H1 (cell line): ENCODE measurements at regions not wholly inside any gene's neighbourhood (a gene's known extent, or its start where the extent isn't known, plus 50 kb on each side); places are given as distances from the start of the nearest gene placed in this dataset.

ENCODE experiments used
- CBX5 ChIP-seq: fragments of 300-800, 300-1000 bp; sonication (generic); IDR thresholded peaks from 2 replicates; pipeline ENCODE4 v1.7.1; 2016; ENCODE audit warnings: antibody characterized with exemption, low read length, low read depth
- HDAC6 ChIP-seq: IDR thresholded peaks from one replicate; pipeline ENCODE4 v1.7.1; 2012; ENCODE audit warnings: low read depth, mild to moderate bottlenecking, inconsistent platforms, low read length, moderate library complexity
- PHF8 ChIP-seq: fragments of 200-600 bp; sonication (generic); conservative IDR thresholded peaks from 2 replicates; pipeline ENCODE4 v1.7.1; 2012; ENCODE audit warnings: low read depth, mild to moderate bottlenecking, inconsistent platforms, low read length, moderate library complexity
- RFX5 ChIP-seq: IDR thresholded peaks from 2 replicates; pipeline ENCODE4 v1.6.1; 2011; ENCODE audit warnings: low read depth, low read length, improper control_type of control experiment, borderline replicate concordance
- SP1 ChIP-seq: IDR thresholded peaks from 2 replicates; pipeline ENCODE4 v1.6.1; 2011; ENCODE audit warnings: low read depth, low read length
- SUZ12 ChIP-seq: fragments of 200-600 bp; sonication (generic); IDR thresholded peaks from 2 replicates; pipeline ENCODE4 v1.6.1; 2012; ENCODE audit warnings: mild to moderate bottlenecking, inconsistent platforms, low read length, moderate library complexity, mixed read lengths
- TF ChIP-seq, protein P1 (sequence below), 3 experiments: IDR thresholded peaks; 1 replicate in 2 of 3; 2 replicates in 1 of 3; pipeline versions ENCODE4 v1.5.1 to v1.6.1; 2011; ENCODE audit warnings: low read length in 3 of 3, mild to moderate bottlenecking in 3 of 3, inconsistent platforms in 2 of 3, low read depth in 1 of 3, moderate library complexity in 1 of 3; ENCODE audit not compliant: insufficient read depth in 1 of 3; ENCODE audit errors: control extremely low read depth in 1 of 3

DNA sequence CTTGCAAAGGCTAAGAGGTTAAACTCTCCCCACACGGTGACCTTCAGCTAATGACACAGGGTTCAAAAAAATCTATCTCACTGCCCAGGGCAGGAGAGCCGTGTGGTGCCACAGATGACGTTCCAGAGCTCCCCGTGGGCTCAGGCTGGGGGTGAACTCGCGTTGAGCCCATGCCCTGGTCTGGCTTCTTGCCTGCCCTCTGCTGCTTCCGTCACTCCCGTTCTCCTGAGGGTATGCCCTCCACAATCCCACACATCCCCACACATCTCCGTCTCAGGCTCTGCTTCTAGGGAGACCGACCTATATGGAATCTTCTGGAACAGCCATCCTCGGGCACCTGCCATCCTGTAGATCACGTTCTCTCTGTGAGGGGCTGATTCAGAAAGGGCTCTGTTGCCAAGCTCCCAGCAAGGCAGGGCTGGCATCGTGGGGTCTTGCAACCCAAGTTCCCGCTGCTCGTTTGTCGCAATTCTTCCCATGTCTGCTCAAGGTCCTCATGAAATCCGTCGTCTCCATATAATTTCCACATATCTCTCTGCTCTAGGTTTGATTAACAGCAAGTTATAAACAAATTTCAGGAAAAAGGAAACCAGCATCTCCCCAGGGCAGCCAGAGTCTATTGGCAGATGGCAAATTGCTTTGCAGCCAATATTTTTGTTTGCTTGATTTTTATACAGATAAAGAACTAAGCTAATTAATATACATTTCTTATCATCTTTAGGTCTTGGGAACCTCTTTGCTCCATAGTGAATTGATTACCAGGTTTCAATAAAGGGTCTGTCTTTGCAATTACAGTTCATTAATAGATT is 278.2 kb downstream of the PTPRU start:
- TF ChIP-seq, protein P1, sequence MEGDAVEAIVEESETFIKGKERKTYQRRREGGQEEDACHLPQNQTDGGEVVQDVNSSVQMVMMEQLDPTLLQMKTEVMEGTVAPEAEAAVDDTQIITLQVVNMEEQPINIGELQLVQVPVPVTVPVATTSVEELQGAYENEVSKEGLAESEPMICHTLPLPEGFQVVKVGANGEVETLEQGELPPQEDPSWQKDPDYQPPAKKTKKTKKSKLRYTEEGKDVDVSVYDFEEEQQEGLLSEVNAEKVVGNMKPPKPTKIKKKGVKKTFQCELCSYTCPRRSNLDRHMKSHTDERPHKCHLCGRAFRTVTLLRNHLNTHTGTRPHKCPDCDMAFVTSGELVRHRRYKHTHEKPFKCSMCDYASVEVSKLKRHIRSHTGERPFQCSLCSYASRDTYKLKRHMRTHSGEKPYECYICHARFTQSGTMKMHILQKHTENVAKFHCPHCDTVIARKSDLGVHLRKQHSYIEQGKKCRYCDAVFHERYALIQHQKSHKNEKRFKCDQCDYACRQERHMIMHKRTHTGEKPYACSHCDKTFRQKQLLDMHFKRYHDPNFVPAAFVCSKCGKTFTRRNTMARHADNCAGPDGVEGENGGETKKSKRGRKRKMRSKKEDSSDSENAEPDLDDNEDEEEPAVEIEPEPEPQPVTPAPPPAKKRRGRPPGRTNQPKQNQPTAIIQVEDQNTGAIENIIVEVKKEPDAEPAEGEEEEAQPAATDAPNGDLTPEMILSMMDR (IDR thresholded peaks at IDR 0.05; ENCODE audit: control extremely low read depth in 1 of 3, insufficient read depth in 1 of 3, low read depth in 1 of 3, low read length in 3 of 3): no peak
- TF ChIP-seq SUZ12 (no peak), RFX5 (no peak), SP1 (no peak), PHF8 (no peak), HDAC6 (no peak), CBX5 (no peak)
